H1 (cell line): ENCODE measurements at regions not wholly inside any gene's neighbourhood (a gene's known extent, or its start where the extent isn't known, plus 50 kb on each side); places are given as distances from the start of the nearest gene placed in this dataset.

Experiments used
- MAFK ChIP-seq: IDR thresholded peaks from 2 replicates; pipeline ENCODE4 v1.6.1; 2012; ENCODE audit warnings: low read depth, mild to moderate bottlenecking, improper control_type of control experiment, low read length
- SIN3A ChIP-seq, 2 experiments: IDR thresholded peaks in 1 of 2; conservative IDR thresholded peaks in 1 of 2; 2 replicates each; pipeline ENCODE4 v1.6.1; 2011 to 2012; ENCODE audit warnings: low read length in 2 of 2, improper control_type of control experiment in 1 of 2, low read depth in 1 of 2, mild to moderate bottlenecking in 1 of 2

DNA sequence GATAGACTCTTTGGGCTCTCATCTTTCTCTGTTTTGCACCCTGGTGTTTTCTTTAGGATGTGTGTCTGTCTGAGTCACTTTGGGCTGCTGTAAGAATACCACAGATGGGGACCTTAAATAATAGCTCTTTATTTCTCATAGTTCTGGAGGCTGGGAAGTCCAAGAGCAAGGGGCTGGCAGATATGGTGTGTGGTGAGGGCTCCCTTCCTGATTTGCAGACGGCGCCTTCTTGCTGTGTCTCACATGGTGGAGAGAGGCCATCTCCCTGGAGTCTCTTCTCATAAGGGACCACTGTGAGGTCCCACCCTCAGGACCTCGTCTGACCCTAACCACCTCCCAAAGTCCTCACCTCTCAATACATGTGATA lies 93.7 kb upstream of the ADRA2C start (continued):
- TF ChIP-seq SIN3A (conservative IDR thresholded peaks at IDR 0.05 in 1 of 2, IDR thresholded peaks at IDR 0.05 in 1 of 2; ENCODE audit: low read depth in 1 of 2, low read length in 2 of 2) = no peak
- TF ChIP-seq MAFK = no peak
